GM12891 (cell line): ENCODE measurements at regions not wholly inside any gene's neighbourhood (a gene's known extent, or its start where the extent isn't known, plus 50 kb on each side); places are given as distances from the start of the nearest gene placed in this dataset.

ENCODE experiments used
- DNase-seq: peaks from one replicate; pipeline ENCODE4 v3.0.0; 2011; ENCODE audit warnings: low spot score; ENCODE audit not compliant: insufficient read length
- FAIRE-seq: peaks from 2 replicates; lab custom pipeline; 2011; peaks lifted over from hg19 to GRCh38; lab: Jason Lieb, UNC
- PAX5 ChIP-seq: IDR thresholded peaks from 2 replicates; pipeline ENCODE4 v1.6.1; 2011; ENCODE audit warnings: low read length, moderate library complexity, mild to moderate bottlenecking; ENCODE audit not compliant: insufficient read depth, severe bottlenecking
- POLR2A ChIP-seq: IDR thresholded peaks from 2 replicates; pipeline ENCODE4 v1.6.1; 2011; ENCODE audit warnings: low read depth, low read length, control low read depth
- POLR2AphosphoS5 ChIP-seq: IDR thresholded peaks from 2 replicates; pipeline ENCODE4 v1.6.1; 2011; ENCODE audit warnings: low read depth, low read length, control low read depth
- POU2F2 ChIP-seq: IDR thresholded peaks from 2 replicates; pipeline ENCODE4 v1.6.1; 2011; ENCODE audit warnings: low read depth, mild to moderate bottlenecking, control low read depth, low read length, moderate library complexity
- SPI1 ChIP-seq: IDR thresholded peaks from 2 replicates; pipeline ENCODE4 v1.6.1; 2011; ENCODE audit warnings: low read depth, low read length, control low read depth
- TAF1 ChIP-seq: IDR thresholded peaks from 2 replicates; pipeline ENCODE4 v1.6.1; 2011; ENCODE audit warnings: low read depth, low read length, control low read depth

DNA sequence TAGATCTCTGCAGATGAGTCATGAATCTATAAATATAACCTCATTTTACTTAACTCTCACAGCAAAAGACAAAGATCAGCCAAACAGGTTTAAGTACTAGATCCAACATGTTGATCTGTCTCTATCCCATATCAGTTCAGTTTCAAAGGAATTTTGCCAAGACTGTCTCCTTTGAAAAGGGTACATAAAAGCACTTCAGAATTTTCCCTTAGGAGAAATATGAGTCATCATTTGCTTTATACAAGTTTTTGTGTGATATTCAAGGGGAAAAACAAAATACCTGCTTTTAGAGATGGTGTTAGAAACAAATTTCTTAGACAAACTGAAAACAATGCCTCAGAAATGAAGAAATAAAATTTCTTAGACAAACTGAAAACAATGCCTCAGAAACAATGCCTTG is 73.5 kb upstream of the LRRC7 start:
- FAIRE-seq (no peak), DNase-seq (no peak)
- no peak for TF ChIP-seq POU2F2
- no peak for TF ChIP-seq POLR2A

DNA sequence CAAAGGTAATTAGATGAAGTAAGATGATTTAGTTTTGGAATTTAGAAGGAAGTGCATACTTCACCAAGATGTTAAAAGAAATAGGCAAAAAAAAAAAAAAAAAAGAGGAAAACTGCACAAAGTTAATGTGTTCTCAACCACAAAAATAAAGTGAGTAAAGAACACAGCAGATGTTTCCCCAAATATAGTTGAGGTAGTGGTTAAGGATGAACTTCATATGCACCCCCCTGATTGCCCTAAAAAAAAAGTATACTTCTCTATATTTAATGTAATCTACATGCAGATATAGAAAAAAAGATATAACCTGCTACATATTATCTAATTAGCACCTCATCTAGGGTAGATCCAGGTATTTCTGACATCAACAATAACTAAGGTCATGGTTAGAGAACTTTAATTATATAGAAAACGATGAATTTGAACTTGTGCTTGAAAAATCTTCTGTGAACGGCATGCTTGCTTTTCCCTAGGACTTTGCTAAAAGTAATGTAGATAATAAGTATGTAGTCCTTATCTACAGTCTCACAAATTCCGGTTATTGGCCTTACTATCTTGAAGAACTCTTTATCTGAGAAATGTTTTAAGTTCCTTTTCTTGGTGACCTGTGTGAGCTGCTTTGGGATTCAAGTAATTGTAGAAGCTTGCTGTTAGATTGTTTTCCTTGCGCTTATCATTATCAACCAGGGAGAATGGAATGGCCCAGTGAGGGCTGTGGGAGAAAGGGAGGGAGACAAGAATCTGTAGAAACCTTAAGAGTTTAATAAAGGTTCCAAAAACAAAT is 70.1 kb upstream of the LRRC7 start:
- DNase-seq (no peak), FAIRE-seq (no peak)
- TF ChIP-seq PAX5 (no peak), POLR2A (no peak), POU2F2 (no peak), POLR2AphosphoS5 (no peak), SPI1 (no peak), TAF1 (no peak)

DNA sequence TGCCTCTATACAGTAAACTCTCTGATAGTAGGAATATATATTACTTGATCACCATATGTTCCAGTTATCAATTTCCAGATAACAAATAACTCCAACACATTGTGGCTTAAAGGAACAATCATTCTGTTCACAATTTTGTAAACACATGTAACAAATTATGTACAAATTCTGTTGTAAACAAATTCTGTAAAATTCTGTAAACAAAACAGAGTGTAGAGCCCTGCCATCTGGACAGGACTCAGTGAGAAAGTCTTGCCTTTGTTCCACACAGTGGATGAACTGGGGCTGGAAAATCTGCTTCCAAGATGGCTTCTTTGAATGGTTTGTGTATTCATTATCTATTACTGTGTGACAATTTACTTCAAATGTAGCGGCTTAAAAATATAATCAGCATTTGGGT is 69.0 kb upstream of the LRRC7 start:
- TF ChIP-seq SPI1 (no peak), POLR2A (no peak), POU2F2 (no peak), POLR2AphosphoS5 (no peak), PAX5 (no peak)
- FAIRE-seq (no peak), DNase-seq (no peak)

DNA sequence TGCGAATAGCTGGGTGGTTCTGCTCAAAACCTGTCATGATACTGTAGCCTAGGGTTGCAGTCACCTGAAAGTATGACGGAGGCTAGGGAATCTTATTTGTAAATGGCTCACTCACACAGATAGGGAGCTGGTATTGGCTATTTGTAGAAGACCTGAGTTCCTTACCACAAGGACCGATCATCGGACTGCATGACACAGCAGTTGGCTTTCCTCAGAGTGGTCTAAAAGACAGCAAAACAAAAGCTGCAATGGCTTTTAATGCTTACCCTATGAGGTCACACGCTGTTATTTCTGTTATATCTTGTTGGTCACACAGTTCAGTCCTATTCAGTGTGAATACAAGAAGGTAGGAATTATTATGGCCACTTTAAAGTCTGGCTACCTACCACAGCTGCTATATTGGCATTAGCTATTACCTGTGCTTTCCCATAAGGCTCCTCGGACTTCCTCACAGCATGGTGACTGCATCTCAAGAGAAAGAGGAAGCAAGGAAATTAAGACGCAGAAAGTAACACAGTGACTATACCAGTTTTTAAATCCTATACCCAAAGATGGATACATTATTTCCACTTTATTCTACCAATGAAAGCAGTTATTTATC is 68.4 kb upstream of the LRRC7 start:
- FAIRE-seq (no peak), DNase-seq (no peak)
- no peak for TF ChIP-seq SPI1
- TF ChIP-seq POLR2A: no peak
- TF ChIP-seq PAX5: no peak
- TF ChIP-seq POLR2AphosphoS5: no peak

DNA sequence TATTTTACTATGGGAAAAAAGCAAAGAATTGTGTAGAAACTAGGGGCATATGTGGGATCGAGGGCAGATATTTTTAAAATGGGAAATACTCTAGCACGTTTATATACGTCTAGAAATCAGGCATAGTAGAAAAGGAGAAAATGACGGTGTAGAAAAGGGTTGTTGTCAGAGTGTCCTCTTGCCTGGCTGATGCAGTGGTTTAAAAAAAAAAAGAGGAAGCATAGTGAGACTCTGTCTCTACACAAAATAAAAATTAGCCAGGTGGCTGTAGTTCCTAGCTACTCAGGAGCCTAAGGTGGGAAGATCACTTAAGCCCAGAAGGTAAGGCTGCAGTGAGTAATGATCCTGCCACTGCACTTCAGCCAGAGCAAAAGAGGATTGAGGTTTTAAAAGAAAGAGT is 64.7 kb upstream of the LRRC7 start:
- DNase-seq (no peak), FAIRE-seq (no peak)
- TF ChIP-seq SPI1 (no peak), POU2F2 (no peak), POLR2A (no peak), TAF1 (no peak), PAX5 (no peak), POLR2AphosphoS5 (no peak)

DNA sequence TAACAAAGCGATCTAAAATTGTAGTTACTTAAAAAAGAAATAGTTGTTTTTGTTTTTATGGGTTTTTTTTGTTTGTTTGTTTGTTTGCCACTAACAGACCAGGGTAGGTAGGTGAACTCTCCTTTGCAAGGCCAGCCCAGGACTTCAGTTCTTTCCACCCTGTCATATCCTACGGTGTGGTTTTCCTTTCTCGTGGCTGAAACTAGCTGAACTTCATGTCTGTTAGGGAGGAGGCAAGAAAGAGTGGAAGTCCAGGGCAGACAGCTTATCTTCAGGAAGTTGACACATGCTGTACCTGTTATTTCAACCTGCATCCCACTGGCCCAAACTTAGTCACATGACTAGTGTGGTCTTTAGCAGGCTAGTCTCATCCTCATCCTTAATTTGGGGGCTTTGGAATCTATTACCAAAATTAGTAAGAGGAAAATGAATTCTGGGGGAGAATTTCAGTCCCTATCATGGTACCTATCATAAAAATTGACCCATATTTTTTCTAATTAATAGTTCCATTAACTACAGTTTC is 62.9 kb upstream of the LRRC7 start:
- no peak for DNase-seq
- TF ChIP-seq POLR2AphosphoS5: no peak
- no peak for TF ChIP-seq PAX5
- no peak for TF ChIP-seq SPI1
- no peak for TF ChIP-seq POU2F2
- no peak for TF ChIP-seq TAF1
- no peak for TF ChIP-seq POLR2A
- FAIRE-seq: no peak

DNA sequence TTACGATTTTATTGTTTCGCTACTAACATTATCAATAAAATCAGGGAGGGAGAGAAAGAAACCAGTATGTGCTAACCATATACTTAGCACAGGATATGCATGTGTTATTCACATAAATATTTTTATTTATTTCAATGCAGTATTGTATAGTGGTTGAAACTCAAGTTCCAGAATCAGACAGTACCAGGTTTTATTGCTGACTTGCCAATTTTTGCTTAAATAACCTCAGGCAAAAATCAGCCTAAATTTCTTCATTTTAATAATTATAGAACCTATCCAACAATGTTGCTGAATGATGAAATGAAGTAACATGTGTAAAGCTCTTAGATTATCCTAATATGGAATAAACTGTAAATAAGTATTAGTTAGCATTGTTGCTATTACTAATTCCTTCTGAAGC is 61.4 kb upstream of the LRRC7 start:
- no peak for DNase-seq
- FAIRE-seq: no peak
- TF ChIP-seq TAF1: no peak
- no peak for TF ChIP-seq POLR2A
- TF ChIP-seq POLR2AphosphoS5: no peak
- no peak for TF ChIP-seq SPI1
- no peak for TF ChIP-seq PAX5
- no peak for TF ChIP-seq POU2F2

DNA sequence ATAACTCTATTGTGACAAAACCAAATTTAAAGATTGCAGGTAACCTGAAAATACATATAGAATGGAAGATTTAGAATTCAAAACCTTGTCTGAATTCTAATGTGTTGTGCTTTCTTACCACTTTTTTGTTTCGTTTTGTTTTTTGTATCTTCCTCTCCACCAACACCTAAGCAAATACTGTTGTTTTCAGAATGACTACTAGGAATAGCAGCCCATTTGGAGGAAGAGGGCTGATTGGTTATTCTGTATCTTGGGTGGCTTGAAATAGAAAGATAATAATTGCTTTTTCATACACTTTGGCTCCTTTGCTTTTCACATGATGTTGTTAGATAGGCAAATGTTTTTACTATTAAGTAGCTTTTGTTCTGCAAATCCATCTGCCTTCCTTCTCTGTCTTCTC is 61.0 kb upstream of the LRRC7 start:
- no peak for DNase-seq
- FAIRE-seq: no peak
- TF ChIP-seq POLR2AphosphoS5: no peak
- TF ChIP-seq TAF1: no peak
- TF ChIP-seq SPI1: no peak
- no peak for TF ChIP-seq PAX5
- no peak for TF ChIP-seq POLR2A
- no peak for TF ChIP-seq POU2F2

DNA sequence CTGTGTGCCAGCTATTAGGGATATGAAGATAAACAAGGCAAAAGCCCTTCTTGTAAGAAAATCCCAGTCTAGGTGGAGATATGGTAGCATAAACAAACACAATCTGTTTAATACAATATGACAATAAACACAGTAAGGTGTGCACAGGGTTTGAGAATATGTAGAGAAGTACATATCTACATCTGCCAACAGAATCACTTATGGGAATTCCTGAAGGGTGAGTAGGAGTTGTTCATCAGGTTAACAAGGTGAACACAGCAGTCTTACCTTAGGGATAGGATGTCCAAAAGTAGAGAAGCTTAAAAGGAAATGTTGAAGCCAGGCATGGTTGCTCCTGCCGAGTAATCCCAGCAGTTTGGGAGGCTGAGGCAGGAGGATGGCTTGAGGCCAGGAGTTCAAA is 57.7 kb upstream of the LRRC7 start:
- DNase-seq: no peak
- no peak for FAIRE-seq
- no peak for TF ChIP-seq TAF1
- TF ChIP-seq POLR2AphosphoS5: no peak
- TF ChIP-seq POLR2A: no peak
